ENCODE measurements at regions not wholly inside any gene's neighbourhood (a gene's known extent, or its start where the extent isn't known, plus 50 kb on each side); places are given as distances from the start of the nearest gene placed in this dataset.

GRCh38 chr7:155979994-155980393, 167.7 kb upstream of the SHH start (continued):
- no peak for TF ChIP-seq BHLHE40 (IDR thresholded peaks at IDR 0.05; ENCODE audit: low read depth, low read length)
- TF ChIP-seq SREBF2 (IDR thresholded peaks at IDR 0.05): no peak

DNA sequence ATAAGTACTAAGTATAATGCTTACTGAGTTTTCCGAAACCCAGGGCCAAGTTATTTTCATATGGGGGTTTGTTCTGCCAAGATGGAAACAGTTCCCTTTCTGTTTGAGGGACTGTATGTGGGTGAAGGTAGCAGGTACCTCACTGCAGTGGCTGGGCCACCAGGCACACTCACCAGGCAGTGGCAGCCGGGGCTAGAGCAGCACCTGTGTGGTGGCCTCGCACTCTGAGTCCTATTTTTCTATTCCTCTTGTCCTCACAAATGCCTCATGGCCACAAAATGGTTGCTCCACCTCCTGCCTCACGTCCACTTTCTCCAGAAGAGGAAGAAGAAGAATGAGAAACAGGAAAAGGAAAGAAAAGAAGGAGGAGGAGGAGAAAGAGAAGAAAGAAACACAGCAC, 167.3 kb upstream of the SHH start:
- WGBS (ENCODE audit: missing lambda C conversion rate): 22% methylated on average over 4 of the region's 4 CpGs
- H3K4me2 ChIP-seq: no peak overlapping the region
- H3K4me3 ChIP-seq: no peak overlapping the region
- ChIA-PET CTCF (interaction anchor here (1.3 kb wide), 1 partner anchor 11 kb away, joined by 3 read pairs; no protein-coding TSS in a partner anchor), POLR2A (no interaction called here)
- H3K27ac ChIP-seq: no peak overlapping the region
- DNase-seq (ENCODE audit: low read depth in 1 of 2, low spot score in 1 of 2) (no peak), ATAC-seq (no peak), FAIRE-seq (no peak)
- no peaks in the 10 kb centered on the region for H3K4me1 ChIP-seq
- TF ChIP-seq KDM1A (IDR thresholded peaks at IDR 0.05; ENCODE audit: low read depth) (no peak), EHMT2 (IDR thresholded peaks at IDR 0.05; ENCODE audit: low read depth) (no peak), FOSL2 (IDR thresholded peaks at IDR 0.05) (no peak), FOSL2 (CRISPR knock-in tag; IDR thresholded peaks at IDR 0.05) (no peak), POLR2AphosphoS2 (conservative IDR thresholded peaks at IDR 0.05; ENCODE audit: low read length) (no peak), BCL3 (IDR thresholded peaks at IDR 0.05) (no peak), SREBF2 (IDR thresholded peaks at IDR 0.05) (no peak), ZC3H11A (IDR thresholded peaks at IDR 0.05) (no peak), E2F6 (IDR thresholded peaks at IDR 0.05; ENCODE audit: borderline replicate concordance, low read depth) (no peak), MAFK (IDR thresholded peaks at IDR 0.05; ENCODE audit: partially characterized antibody) (no peak), PBX3 (IDR thresholded peaks at IDR 0.05) (no peak), HOXB13 (CRISPR knock-in tag; IDR thresholded peaks at IDR 0.05; ENCODE audit: low read depth) (no peak), CBX8 (IDR thresholded peaks at IDR 0.05) (no peak), ESRRA (IDR thresholded peaks at IDR 0.05; ENCODE audit: borderline replicate concordance, low read length) (no peak), MAZ (IDR thresholded peaks at IDR 0.05; ENCODE audit: borderline replicate concordance, low read depth, low read length) (no peak), RCOR1 (IDR thresholded peaks at IDR 0.05; ENCODE audit: low read depth, low read length) (no peak), ZNF302 (CRISPR knock-in tag; IDR thresholded peaks at IDR 0.05) (no peak)
- TF ChIP-seq, protein P1, sequence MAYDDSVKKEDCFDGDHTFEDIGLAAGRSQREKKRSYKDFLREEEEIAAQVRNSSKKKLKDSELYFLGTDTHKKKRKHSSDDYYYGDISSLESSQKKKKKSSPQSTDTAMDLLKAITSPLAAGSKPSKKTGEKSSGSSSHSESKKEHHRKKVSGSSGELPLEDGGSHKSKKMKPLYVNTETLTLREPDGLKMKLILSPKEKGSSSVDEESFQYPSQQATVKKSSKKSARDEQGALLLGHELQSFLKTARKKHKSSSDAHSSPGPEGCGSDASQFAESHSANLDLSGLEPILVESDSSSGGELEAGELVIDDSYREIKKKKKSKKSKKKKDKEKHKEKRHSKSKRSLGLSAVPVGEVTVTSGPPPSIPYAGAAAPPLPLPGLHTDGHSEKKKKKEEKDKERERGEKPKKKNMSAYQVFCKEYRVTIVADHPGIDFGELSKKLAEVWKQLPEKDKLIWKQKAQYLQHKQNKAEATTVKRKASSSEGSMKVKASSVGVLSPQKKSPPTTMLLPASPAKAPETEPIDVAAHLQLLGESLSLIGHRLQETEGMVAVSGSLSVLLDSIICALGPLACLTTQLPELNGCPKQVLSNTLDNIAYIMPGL (CRISPR knock-in tag; IDR thresholded peaks at IDR 0.05; ENCODE audit: borderline replicate concordance): no peak
- H3K9me3 ChIP-seq: no peaks in the 10 kb centered on the region

- H3K4me2 ChIP-seq: no peak overlapping the region
- TF ChIP-seq RNF2 (IDR thresholded peaks at IDR 0.05; ENCODE audit: borderline replicate concordance, low read depth) (no peak), RARB (CRISPR knock-in tag; IDR thresholded peaks at IDR 0.05) (no peak), TFCP2L1 (CRISPR knock-in tag; IDR thresholded peaks at IDR 0.05) (no peak), PBX3 (IDR thresholded peaks at IDR 0.05) (no peak), RAD21 (conservative IDR thresholded peaks at IDR 0.05 in 1 of 2, IDR thresholded peaks at IDR 0.05 in 1 of 2) (no peak), POLR2A (IDR thresholded peaks at IDR 0.05; ENCODE audit: low read length) (no peak), CEBPB (IDR thresholded peaks at IDR 0.05) (no peak), HOXA7 (CRISPR knock-in tag; IDR thresholded peaks at IDR 0.05) (no peak), GATA3 (IDR thresholded peaks at IDR 0.05; ENCODE audit: borderline replicate concordance) (no peak), FOXS1 (CRISPR knock-in tag; IDR thresholded peaks at IDR 0.05) (no peak), MAZ (IDR thresholded peaks at IDR 0.05; ENCODE audit: borderline replicate concordance, low read depth, low read length) (no peak)
- FAIRE-seq: no peak
- WGBS (ENCODE audit: missing lambda C conversion rate): 78% methylated on average over 7 of the region's 7 CpGs
- ChIA-PET POLR2A (no interaction called here), CTCF (no interaction called here)
- ATAC-seq: no peak
- H3K27ac ChIP-seq: no peak overlapping the region
- DNase-seq (ENCODE audit: low read depth in 1 of 2, low spot score in 1 of 2): no peak
- no peaks in the 10 kb centered on the region for H3K4me1 ChIP-seq
- H3K9me3 ChIP-seq: no peaks in the 10 kb centered on the region
- no peak overlapping the region for H3K4me3 ChIP-seq
These were observed 163.2 kb upstream of the SHH start for GRCh38 chr7:155975490-155975889.
